ENCODE measurements at regions not wholly inside any gene's neighbourhood (a gene's known extent, or its start where the extent isn't known, plus 50 kb on each side); places are given as distances from the start of the nearest gene placed in this dataset.

GRCh38 chr11:127816962-127817361 lies 770.4 kb downstream of the ETS1 start:
- BruUV-seq (replicated peaks): no TSS peak

GRCh38 chr11:127815331-127815730 lies 772.0 kb downstream of the ETS1 start:
- Histone ChIP-seq H3K4me3 (ENCODE audit: low read depth, low read length, poor library complexity, severe bottlenecking) (no peak overlapping the region), H3K36me3 (ENCODE audit: insufficient read depth, low read length) (no peaks in the 10 kb centered on the region), H3K4me1 (ENCODE audit: insufficient read depth, low read length, poor library complexity, severe bottlenecking) (no peaks in the 10 kb centered on the region), H3K9me2 (ENCODE audit: insufficient read depth, low read length) (no peaks in the 10 kb centered on the region), H4K20me1 (ENCODE audit: insufficient read depth, low read length) (no peaks in the 10 kb centered on the region), H3K79me2 (ENCODE audit: insufficient read depth, low read depth, low read length) (no peaks in the 10 kb centered on the region), H3K27ac (ENCODE audit: low read depth, low read length, poor library complexity, severe bottlenecking) (no peak overlapping the region), H2AFZ (ENCODE audit: low read length) (no peak overlapping the region), H3K9me3 (ENCODE audit: low read length) (no peaks in the 10 kb centered on the region), H3K4me2 (ENCODE audit: low read length) (no peak overlapping the region)
- TF ChIP-seq EZH2phosphoT487 (IDR thresholded peaks at IDR 0.05; ENCODE audit: borderline replicate concordance, low read depth, low read length) (no peak), CTCF (conservative IDR thresholded peaks at IDR 0.05; ENCODE audit: low read length) (no peak)
- ChIA-PET CTCF (ENCODE audit: unreplicated experiment) (no interaction called here), POLR2A (no interaction called here)
- BruUV-seq (replicated peaks): no TSS peak
- no peak for DNase-seq (ENCODE audit: low spot score)
- intact Hi-C loops (cut with micrococcal nuclease; ENCODE audit: unreplicated experiment): no loop called here

More at GRCh38 chr11:127816962-127817361, 770.4 kb downstream of the ETS1 start:
- Histone ChIP-seq H3K9me2 (ENCODE audit: insufficient read depth, low read length) (no peaks in the 10 kb centered on the region), H3K79me2 (ENCODE audit: insufficient read depth, low read depth, low read length) (no peaks in the 10 kb centered on the region), H2AFZ (ENCODE audit: low read length) (no peak overlapping the region), H3K4me1 (ENCODE audit: insufficient read depth, low read length, poor library complexity, severe bottlenecking) (no peaks in the 10 kb centered on the region), H3K36me3 (ENCODE audit: insufficient read depth, low read length) (no peaks in the 10 kb centered on the region), H3K9me3 (ENCODE audit: low read length) (no peaks in the 10 kb centered on the region), H3K27ac (ENCODE audit: low read depth, low read length, poor library complexity, severe bottlenecking) (no peak overlapping the region), H3K4me3 (ENCODE audit: low read depth, low read length, poor library complexity, severe bottlenecking) (no peak overlapping the region), H4K20me1 (ENCODE audit: insufficient read depth, low read length) (no peaks in the 10 kb centered on the region), H3K4me2 (ENCODE audit: low read length) (no peak overlapping the region)
- ChIA-PET CTCF (ENCODE audit: unreplicated experiment) (no interaction called here), POLR2A (interaction anchor here (1.2 kb wide), 1 partner anchor 33 kb away, joined by 3 read pairs; no protein-coding TSS in a partner anchor)
- intact Hi-C loops (cut with micrococcal nuclease; ENCODE audit: unreplicated experiment): no loop called here
- TF ChIP-seq EZH2phosphoT487 (IDR thresholded peaks at IDR 0.05; ENCODE audit: borderline replicate concordance, low read depth, low read length): no peak
- no peak for TF ChIP-seq CTCF (conservative IDR thresholded peaks at IDR 0.05; ENCODE audit: low read length)
- DNase-seq (ENCODE audit: low spot score): no peak

GRCh38 chr11:127806501-127806900 lies 780.9 kb downstream of the ETS1 start:
- H3K9me3 ChIP-seq (ENCODE audit: low read length): no peaks in the 10 kb centered on the region
- no peak for DNase-seq (ENCODE audit: low spot score)
- ChIA-PET POLR2A (no interaction called here), CTCF (ENCODE audit: unreplicated experiment) (no interaction called here)
- H3K79me2 ChIP-seq (ENCODE audit: insufficient read depth, low read depth, low read length): no peaks in the 10 kb centered on the region
- H4K20me1 ChIP-seq (ENCODE audit: insufficient read depth, low read length): no peaks in the 10 kb centered on the region
- no peaks in the 10 kb centered on the region for H3K4me1 ChIP-seq (ENCODE audit: insufficient read depth, low read length, poor library complexity, severe bottlenecking)
- no peaks in the 10 kb centered on the region for H3K36me3 ChIP-seq (ENCODE audit: insufficient read depth, low read length)
- TF ChIP-seq EZH2phosphoT487 (IDR thresholded peaks at IDR 0.05; ENCODE audit: borderline replicate concordance, low read depth, low read length) (no peak), CTCF (conservative IDR thresholded peaks at IDR 0.05; ENCODE audit: low read length) (no peak)
- no peaks in the 10 kb centered on the region for H3K9me2 ChIP-seq (ENCODE audit: insufficient read depth, low read length)
- H3K4me2 ChIP-seq (ENCODE audit: low read length): no peak overlapping the region
- no peak overlapping the region for H3K4me3 ChIP-seq (ENCODE audit: low read depth, low read length, poor library complexity, severe bottlenecking)
- no peak overlapping the region for H2AFZ ChIP-seq (ENCODE audit: low read length)
- intact Hi-C loops (cut with micrococcal nuclease; ENCODE audit: unreplicated experiment): no loop called here
- H3K27ac ChIP-seq (ENCODE audit: low read depth, low read length, poor library complexity, severe bottlenecking): no peak overlapping the region
- no TSS peak for BruUV-seq (replicated peaks)
